HCT116 (cell line): ENCODE measurements at regions not wholly inside any gene's neighbourhood (a gene's known extent, or its start where the extent isn't known, plus 50 kb on each side); places are given as distances from the start of the nearest gene placed in this dataset.

ENCODE experiments used
- ATAC-seq: fragments of 200-7000 bp; cut with Tn5 transposase; 2 replicates; pipeline ENCODE4 v1.9.1; 2020; ENCODE audit warnings: mild to moderate bottlenecking, moderate library complexity
- BruUV-seq: library from RNA; stranded (reverse); fragments of 400-500 nt; replicated peaks from 2 replicates; lab custom pipeline; 2021; lab: Mats Ljungman, UMichigan
- CTCF ChIA-PET: fragments of 300-600 bp; sonication (Branson Sonifier 250); formaldehyde crosslinking; loops from one replicate; lab custom pipeline; 2021; ENCODE audit warnings: antibody characterized with exemption; lab: Charles Lee
- POLR2A ChIA-PET: fragments of 300-600, 350-600 bp; sonication (Branson Sonifier 250); formaldehyde crosslinking; loops from one replicate; lab custom pipeline; 2021; ENCODE audit warnings: antibody characterized with exemption; lab: Charles Lee
- RAD21 ChIA-PET, 2 experiments: fragments of 300-600 bp; sonication (Branson Sonifier 250); formaldehyde crosslinking; loops; one replicate each; lab custom pipeline; 2023; ENCODE audit warnings: low total read pairs in 2 of 2; ENCODE audit not compliant: uncharacterized antibody in 2 of 2, unreplicated experiment in 2 of 2, low non-redundant PET in 1 of 2; lab: Charles Lee
- DNase-seq: peaks from one replicate; pipeline ENCODE4 v3.0.0-alpha.2; 2010; ENCODE audit warnings: low read depth, low spot score
- H2AFZ ChIP-seq: fragments of 200-600 bp; shearing (Covaris generic), sonication (generic); 2 replicates; pipeline ENCODE4 v1.6.1; 2017; ENCODE audit warnings: low read depth, mixed run types, mixed read lengths, antibody characterized with exemption, low read length; ENCODE audit not compliant: poor library complexity, severe bottlenecking
- H3K27ac ChIP-seq: 2 replicates; pipeline ENCODE4 v1.5.1; 2012; ENCODE audit warnings: low read depth, low read length
- H3K27me3 ChIP-seq: fragments of 200-600 bp; sonication (generic); 2 replicates; pipeline ENCODE4 v1.6.1; 2016; ENCODE audit warnings: mixed run types, low read length, mixed read lengths; ENCODE audit not compliant: insufficient read depth
- H3K36me3 ChIP-seq, 2 experiments: fragments of 200-500 bp in 1 of 2; fragments of 200-600 bp in 1 of 2; sonication (Bioruptor generic) in 1 of 2; sonication (generic) in 1 of 2; 2 replicates each; pipeline versions ENCODE4 v1.5.1 to v1.6.1; 2014 to 2016; ENCODE audit warnings: low read length in 2 of 2, inconsistent platforms in 1 of 2, mixed read lengths in 1 of 2, mixed run types in 1 of 2; ENCODE audit not compliant: insufficient read depth in 2 of 2, control insufficient read depth in 1 of 2
- H3K4me1 ChIP-seq, 2 experiments: fragments of 200-600 bp in 1 of 2; sonication (generic) in 1 of 2; 2 replicates each; pipeline versions ENCODE4 v1.5.1 to v1.6.1; 2012 to 2017; ENCODE audit warnings: low read length in 2 of 2, inconsistent platforms in 1 of 2, mild to moderate bottlenecking in 1 of 2, mixed read lengths in 1 of 2, mixed run types in 1 of 2, moderate library complexity in 1 of 2; ENCODE audit not compliant: insufficient read depth in 2 of 2, control insufficient read depth in 1 of 2
- H3K4me2 ChIP-seq: fragments of 200-600 bp; sonication (generic); 2 replicates; pipeline ENCODE4 v1.6.1; 2017; ENCODE audit warnings: mixed run types, low read length, mixed read lengths
- H3K4me3 ChIP-seq, 2 experiments: fragments of 200-600 bp in 1 of 2; sonication (generic) in 1 of 2; replicated peaks in 1 of 2; 2 replicates each; pipeline ENCODE4 v1.5.1; 2011 to 2016; ENCODE audit warnings: low read length in 2 of 2, control low read depth in 1 of 2, low read depth in 1 of 2, mild to moderate bottlenecking in 1 of 2, mixed read lengths in 1 of 2, mixed run types in 1 of 2
- H3K79me2 ChIP-seq: fragments of 200-600 bp; sonication (generic); 2 replicates; pipeline ENCODE4 v1.6.1; 2017; ENCODE audit warnings: mild to moderate bottlenecking, mixed run types, low read length, moderate library complexity, mixed read lengths; ENCODE audit not compliant: insufficient read depth
- H3K9ac ChIP-seq: fragments of 200-600 bp; sonication (generic); 2 replicates; pipeline ENCODE4 v1.6.1; 2016; ENCODE audit warnings: low read length, mixed read lengths
- H3K9me2 ChIP-seq: fragments of 200-600 bp; sonication (generic), shearing (Covaris generic); 2 replicates; pipeline ENCODE4 v1.6.1; 2017; ENCODE audit warnings: mixed run types, mild to moderate bottlenecking, moderate library complexity; ENCODE audit not compliant: insufficient read depth
- H3K9me3 ChIP-seq, 2 experiments: fragments of 200-500 bp in 1 of 2; fragments of 200-600 bp in 1 of 2; sonication (Bioruptor generic) in 1 of 2; sonication (generic) in 1 of 2; 2 replicates each; pipeline ENCODE4 v1.6.1; 2014 to 2017; ENCODE audit warnings: low read length in 2 of 2, mixed read lengths in 2 of 2, inconsistent platforms in 1 of 2, low read depth in 1 of 2, mild to moderate bottlenecking in 1 of 2, mixed run types in 1 of 2, moderate library complexity in 1 of 2; ENCODE audit not compliant: control insufficient read depth in 1 of 2, insufficient read depth in 1 of 2
- H4K20me1 ChIP-seq: fragments of 200-600 bp; sonication (generic), shearing (Covaris generic); 2 replicates; pipeline ENCODE4 v1.6.1; 2017; ENCODE audit warnings: mixed run types, mild to moderate bottlenecking, moderate library complexity; ENCODE audit not compliant: insufficient read depth
- ATF3 ChIP-seq: IDR thresholded peaks from 2 replicates; pipeline ENCODE4 v1.6.1; 2012
- CBX3 ChIP-seq: IDR thresholded peaks from 2 replicates; pipeline ENCODE4 v1.6.1; 2012; ENCODE audit warnings: low read depth
- CEBPB ChIP-seq: IDR thresholded peaks from 2 replicates; pipeline ENCODE4 v1.6.1; 2012; ENCODE audit warnings: low read depth
- CTCF ChIP-seq, 3 experiments: fragments of 200-600 bp in 1 of 3; sonication (generic) in 1 of 3; IDR thresholded peaks in 2 of 3; conservative IDR thresholded peaks in 1 of 3; 2 replicates each; pipeline ENCODE4 v1.5.1; 2012 to 2017; ENCODE audit warnings: low read depth in 2 of 3, low read length in 2 of 3, antibody characterized with exemption in 1 of 3, borderline replicate concordance in 1 of 3, control low read depth in 1 of 3, mild to moderate bottlenecking in 1 of 3, mixed read lengths in 1 of 3, mixed run types in 1 of 3, moderate library complexity in 1 of 3; ENCODE audit not compliant: insufficient read depth in 1 of 3
- EGR1 ChIP-seq: IDR thresholded peaks from 2 replicates; pipeline ENCODE4 v1.6.1; 2012; ENCODE audit warnings: low read depth
- ELF1 ChIP-seq: IDR thresholded peaks from 2 replicates; pipeline ENCODE4 v1.6.1; 2012; ENCODE audit warnings: low read depth, borderline replicate concordance
- EZH2 ChIP-seq: fragments of 200-600 bp; sonication (generic); IDR thresholded peaks from 2 replicates; pipeline ENCODE4 v1.6.1; 2017; ENCODE audit warnings: antibody characterized with exemption, mixed run types
- FOSL1 ChIP-seq: IDR thresholded peaks from 2 replicates; pipeline ENCODE4 v1.6.1; 2012; ENCODE audit warnings: low read depth
- MAX ChIP-seq: IDR thresholded peaks from 2 replicates; pipeline ENCODE4 v1.6.1; 2012
- POLR2A ChIP-seq: IDR thresholded peaks from 2 replicates; pipeline ENCODE4 v1.7.0; 2011; ENCODE audit warnings: borderline replicate concordance; ENCODE audit not compliant: insufficient read depth, insufficient read length; ENCODE audit errors: extremely low read depth
- POLR2AphosphoS5 ChIP-seq: IDR thresholded peaks from 2 replicates; pipeline ENCODE4 v1.6.1; 2011; ENCODE audit warnings: mild to moderate bottlenecking, low read depth, low read length, moderate library complexity
- RAD21 ChIP-seq: IDR thresholded peaks from 2 replicates; pipeline ENCODE4 v1.6.1; 2012; ENCODE audit warnings: low read depth, mild to moderate bottlenecking
- SIN3A ChIP-seq: IDR thresholded peaks from 2 replicates; pipeline ENCODE4 v1.6.1; 2012; ENCODE audit warnings: low read depth
- SP1 ChIP-seq: IDR thresholded peaks from 2 replicates; pipeline ENCODE4 v1.6.1; 2012; ENCODE audit warnings: low read depth
- YY1 ChIP-seq: IDR thresholded peaks from 2 replicates; pipeline ENCODE4 v1.6.1; 2011; ENCODE audit warnings: low read length, low read depth, moderate library complexity, mild to moderate bottlenecking; ENCODE audit not compliant: insufficient replicate concordance; ENCODE audit errors: extremely low read depth
- ZBTB33 ChIP-seq: IDR thresholded peaks from 2 replicates; pipeline ENCODE4 v1.6.1; 2011; ENCODE audit warnings: mild to moderate bottlenecking, low read length, moderate library complexity; ENCODE audit not compliant: insufficient replicate concordance; ENCODE audit errors: extremely low read depth
- ZNF274 ChIP-seq: fragments of 200-500 bp; sonication (Bioruptor generic); IDR thresholded peaks from 2 replicates; pipeline ENCODE4 v1.6.1; 2014; ENCODE audit warnings: mild to moderate bottlenecking, low read depth, low read length, inconsistent platforms
- intact Hi-C: fragments of 100-400 bp; cut with micrococcal nuclease; formaldehyde crosslinking; loops from 2 replicates; pipeline ENCODE4 v1.10.0; 2022

DNA sequence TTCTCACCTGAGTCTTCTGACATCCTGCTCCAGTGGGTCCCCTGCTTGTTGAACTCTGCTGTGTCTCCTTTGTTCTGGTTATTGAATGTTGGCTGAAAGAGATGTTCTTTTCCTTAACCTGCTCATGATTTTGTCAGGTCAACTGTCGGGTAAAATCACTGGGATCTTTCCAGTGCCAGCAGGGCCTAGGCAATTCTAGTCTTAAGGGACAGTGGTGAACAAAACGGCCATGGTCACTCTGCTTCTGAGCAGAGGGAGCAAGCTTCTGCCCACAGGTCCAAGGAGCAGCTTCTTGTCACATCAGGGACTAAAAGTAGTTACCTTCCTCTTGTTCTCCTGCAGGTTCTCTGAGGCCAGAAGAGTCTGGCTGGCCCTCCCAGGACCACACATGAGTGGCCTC is 65.6 kb downstream of the SEC61B start:
- BruUV-seq, result no TSS peak
- no peaks in the 10 kb centered on the region for H3K9me2 ChIP-seq
- no peaks in the 10 kb centered on the region for H4K20me1 ChIP-seq
- H2AFZ ChIP-seq, result no peak overlapping the region
- H3K36me3 ChIP-seq, result no peaks in the 10 kb centered on the region
- no peak overlapping the region for H3K27ac ChIP-seq
- ChIA-PET CTCF (no interaction called here), POLR2A (no interaction called here), RAD21 (no interaction called here)
- no peaks in the 10 kb centered on the region for H3K79me2 ChIP-seq
- H3K9me3 ChIP-seq, result no peaks in the 10 kb centered on the region
- ATAC-seq (no peak), DNase-seq (no peak)
- no peak for TF ChIP-seq ATF3
- no peak for TF ChIP-seq FOSL1
- TF ChIP-seq SIN3A, result no peak
- no peak for TF ChIP-seq YY1
- no peak for TF ChIP-seq SP1
- no peak for TF ChIP-seq EZH2
- TF ChIP-seq MAX, result no peak
- TF ChIP-seq ELF1, result no peak
- no peak for TF ChIP-seq CTCF (IDR thresholded peaks at IDR 0.05 in 2 of 3, conservative IDR thresholded peaks at IDR 0.05 in 1 of 3; ENCODE audit: borderline replicate concordance in 1 of 3, insufficient read depth in 1 of 3, low read depth in 2 of 3, low read length in 2 of 3)
- no peak for TF ChIP-seq POLR2A
- TF ChIP-seq ZNF274, result no peak
- no peak for TF ChIP-seq CEBPB
- TF ChIP-seq RAD21, result no peak
- no peak for TF ChIP-seq POLR2AphosphoS5
- no peak for TF ChIP-seq ZBTB33
- TF ChIP-seq CBX3, result no peak
- TF ChIP-seq EGR1, result no peak
- no peak overlapping the region for H3K9ac ChIP-seq
- H3K4me2 ChIP-seq, result no peak overlapping the region
- H3K4me1 ChIP-seq, result no peaks in the 10 kb centered on the region
- no peak overlapping the region for H3K4me3 ChIP-seq
- no peaks in the 10 kb centered on the region for H3K27me3 ChIP-seq
- intact Hi-C loops, result no loop called here
